Panc1 (cell line): ENCODE measurements at regions not wholly inside any gene's neighbourhood (a gene's known extent, or its start where the extent isn't known, plus 50 kb on each side); places are given as distances from the start of the nearest gene placed in this dataset.

Experiments
- ATAC-seq: fragments of 200-7000 bp; cut with Tn5 transposase; 2 replicates; pipeline ENCODE4 v1.9.1; 2020; ENCODE audit warnings: mild to moderate bottlenecking, moderate library complexity
- BruUV-seq: library from RNA; stranded (reverse); fragments of 400-500 nt; replicated peaks from 2 replicates; lab custom pipeline; 2021; lab: Mats Ljungman, UMichigan
- CTCF ChIA-PET: fragments of 300-600 bp; sonication (Branson Sonifier 250); formaldehyde crosslinking; loops from one replicate; lab custom pipeline; 2022; ENCODE audit warnings: antibody characterized with exemption; lab: Charles Lee
- POLR2A ChIA-PET: fragments of 300-600 bp; sonication (Branson Sonifier 250); formaldehyde crosslinking; loops from one replicate; lab custom pipeline; 2022; ENCODE audit warnings: antibody characterized with exemption; lab: Charles Lee
- DNase-seq: peaks from one replicate; pipeline ENCODE4 v3.0.0-alpha.2; 2010; ENCODE audit warnings: low read depth, low spot score
- H3K27ac ChIP-seq: 2 replicates; pipeline ENCODE4 v1.5.1; 2011; ENCODE audit warnings: mild to moderate bottlenecking, low read length, inconsistent platforms
- H3K27me3 ChIP-seq: fragments of 200-500 bp; sonication (Bioruptor generic); 2 replicates; pipeline ENCODE4 v1.6.0; 2014; ENCODE audit warnings: low read length, inconsistent platforms; ENCODE audit not compliant: control insufficient read depth, insufficient read depth
- H3K36me3 ChIP-seq: fragments of 200-500 bp; sonication (Bioruptor generic); 2 replicates; pipeline ENCODE4 v1.5.1; 2014; ENCODE audit warnings: inconsistent platforms, mild to moderate bottlenecking, low read length, moderate library complexity; ENCODE audit not compliant: control insufficient read depth, insufficient read depth
- H3K4me1 ChIP-seq: 2 replicates; pipeline ENCODE4 v1.5.1; 2011; ENCODE audit warnings: inconsistent platforms, mild to moderate bottlenecking, low read length, moderate library complexity; ENCODE audit not compliant: control insufficient read depth, insufficient read depth
- H3K4me3 ChIP-seq, 2 experiments: 2 replicates each; pipeline ENCODE4 v1.5.1; 2011 to 2012; ENCODE audit warnings: low read depth in 2 of 2, low read length in 2 of 2, mild to moderate bottlenecking in 2 of 2, inconsistent platforms in 1 of 2, moderate library complexity in 1 of 2
- H3K9me3 ChIP-seq: fragments of 200-500 bp; sonication (Bioruptor generic); 2 replicates; pipeline ENCODE4 v1.5.1; 2014; ENCODE audit warnings: low read depth, mild to moderate bottlenecking, inconsistent platforms, low read length, moderate library complexity; ENCODE audit not compliant: control insufficient read depth, insufficient read depth
- CTCF ChIP-seq: fragments of 450-650 bp; IDR thresholded peaks from 2 replicates; pipeline ENCODE4 v1.5.1; 2017; ENCODE audit warnings: mild to moderate bottlenecking
- POLR2AphosphoS5 ChIP-seq: IDR thresholded peaks from 2 replicates; pipeline ENCODE4 v1.6.1; 2012; ENCODE audit warnings: mild to moderate bottlenecking, low read depth, low read length, moderate library complexity
- SIN3A ChIP-seq: IDR thresholded peaks from 2 replicates; pipeline ENCODE4 v1.6.1; 2012; ENCODE audit warnings: low read depth, mild to moderate bottlenecking, low read length, moderate library complexity, borderline replicate concordance; ENCODE audit not compliant: insufficient read depth
- TCF7L2 ChIP-seq: IDR thresholded peaks from 2 replicates; pipeline ENCODE4 v1.6.1; 2011; ENCODE audit warnings: mild to moderate bottlenecking, low read depth, low read length, inconsistent platforms
- in situ Hi-C: cut with HindIII; loops from 2 replicates; pipeline ENCODE4 v1.10.0; 2016; ENCODE audit warnings: low sequenced_read_pairs, low pct_unique_long_range_greater_than_20kb
- intact Hi-C: fragments of 100-400 bp; cut with micrococcal nuclease; formaldehyde crosslinking; loops from one replicate; pipeline ENCODE4 v1.10.0; 2022; ENCODE audit not compliant: unreplicated experiment
- TF ChIP-seq, protein P1 (sequence below), 2 experiments: IDR thresholded peaks; 2 replicates each; pipeline ENCODE4 v1.6.1; 2011 to 2012; ENCODE audit warnings: low read depth in 2 of 2, control low read depth in 1 of 2, low read length in 1 of 2, mild to moderate bottlenecking in 1 of 2, moderate library complexity in 1 of 2; ENCODE audit not compliant: insufficient read depth in 1 of 2

DNA sequence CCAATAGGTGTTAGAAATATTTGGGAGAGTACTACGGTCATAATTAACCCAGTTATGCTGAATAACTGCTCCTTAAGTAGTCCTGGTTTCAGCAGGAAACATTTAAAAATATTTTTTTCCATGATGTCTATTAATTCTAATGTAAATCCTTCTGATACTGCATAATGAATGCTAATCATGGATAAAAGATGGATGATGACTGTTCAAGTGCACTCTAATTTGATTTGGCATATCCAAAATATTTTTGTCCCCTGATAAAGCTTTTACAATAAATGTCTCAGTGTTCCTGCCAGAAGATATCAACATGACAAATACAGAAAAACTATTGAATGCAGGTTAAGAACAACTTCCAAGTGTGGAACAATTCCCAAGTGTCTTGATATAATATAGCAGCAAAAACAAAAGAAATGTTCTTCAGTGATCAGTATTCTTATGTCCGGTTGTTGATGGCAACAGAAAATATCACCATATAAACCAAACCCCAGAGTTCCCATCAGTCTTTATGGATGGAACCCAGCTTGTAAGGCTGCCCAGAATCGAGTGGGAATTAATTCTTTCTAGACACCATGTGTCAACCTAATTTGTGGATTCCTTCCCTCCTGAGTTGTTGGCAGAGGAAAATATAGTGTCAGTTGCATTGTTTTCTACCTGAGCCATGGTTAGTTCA lies 205.4 kb upstream of the GK2 start:
- ChIA-PET POLR2A (interaction anchor here (0.6 kb wide), 1 partner anchor 26 kb away, joined by 8 read pairs; no protein-coding TSS in a partner anchor), CTCF (no interaction called here)
- H3K4me1 ChIP-seq: no peaks in the 10 kb centered on the region
- no peaks in the 10 kb centered on the region for H3K27me3 ChIP-seq
- in situ Hi-C loops: no loop called here
- DNase-seq: no peak
- H3K9me3 ChIP-seq: no peaks in the 10 kb centered on the region
- intact Hi-C loops: no loop called here
- no peak overlapping the region for H3K27ac ChIP-seq
- TF ChIP-seq SIN3A: no peak
- TF ChIP-seq POLR2AphosphoS5: no peak
- TF ChIP-seq, protein P1, sequence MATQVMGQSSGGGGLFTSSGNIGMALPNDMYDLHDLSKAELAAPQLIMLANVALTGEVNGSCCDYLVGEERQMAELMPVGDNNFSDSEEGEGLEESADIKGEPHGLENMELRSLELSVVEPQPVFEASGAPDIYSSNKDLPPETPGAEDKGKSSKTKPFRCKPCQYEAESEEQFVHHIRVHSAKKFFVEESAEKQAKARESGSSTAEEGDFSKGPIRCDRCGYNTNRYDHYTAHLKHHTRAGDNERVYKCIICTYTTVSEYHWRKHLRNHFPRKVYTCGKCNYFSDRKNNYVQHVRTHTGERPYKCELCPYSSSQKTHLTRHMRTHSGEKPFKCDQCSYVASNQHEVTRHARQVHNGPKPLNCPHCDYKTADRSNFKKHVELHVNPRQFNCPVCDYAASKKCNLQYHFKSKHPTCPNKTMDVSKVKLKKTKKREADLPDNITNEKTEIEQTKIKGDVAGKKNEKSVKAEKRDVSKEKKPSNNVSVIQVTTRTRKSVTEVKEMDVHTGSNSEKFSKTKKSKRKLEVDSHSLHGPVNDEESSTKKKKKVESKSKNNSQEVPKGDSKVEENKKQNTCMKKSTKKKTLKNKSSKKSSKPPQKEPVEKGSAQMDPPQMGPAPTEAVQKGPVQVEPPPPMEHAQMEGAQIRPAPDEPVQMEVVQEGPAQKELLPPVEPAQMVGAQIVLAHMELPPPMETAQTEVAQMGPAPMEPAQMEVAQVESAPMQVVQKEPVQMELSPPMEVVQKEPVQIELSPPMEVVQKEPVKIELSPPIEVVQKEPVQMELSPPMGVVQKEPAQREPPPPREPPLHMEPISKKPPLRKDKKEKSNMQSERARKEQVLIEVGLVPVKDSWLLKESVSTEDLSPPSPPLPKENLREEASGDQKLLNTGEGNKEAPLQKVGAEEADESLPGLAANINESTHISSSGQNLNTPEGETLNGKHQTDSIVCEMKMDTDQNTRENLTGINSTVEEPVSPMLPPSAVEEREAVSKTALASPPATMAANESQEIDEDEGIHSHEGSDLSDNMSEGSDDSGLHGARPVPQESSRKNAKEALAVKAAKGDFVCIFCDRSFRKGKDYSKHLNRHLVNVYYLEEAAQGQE (IDR thresholded peaks at IDR 0.05; ENCODE audit: insufficient read depth in 1 of 2, low read depth in 2 of 2, low read length in 1 of 2): no peak
- no peak for TF ChIP-seq TCF7L2
- no peak for TF ChIP-seq CTCF
- ATAC-seq: no peak
- no peaks in the 10 kb centered on the region for H3K36me3 ChIP-seq
- BruUV-seq: no TSS peak
- no peak overlapping the region for H3K4me3 ChIP-seq

- intact Hi-C loops (no loop called here), in situ Hi-C loops (no loop called here)
- no TSS peak for BruUV-seq
- ChIA-PET CTCF (no interaction called here), POLR2A (no interaction called here)
- TF ChIP-seq CTCF (no peak), SIN3A (no peak), TCF7L2 (no peak), POLR2AphosphoS5 (no peak)
- TF ChIP-seq, protein P1 (IDR thresholded peaks at IDR 0.05; ENCODE audit: insufficient read depth in 1 of 2, low read depth in 2 of 2, low read length in 1 of 2): no peak
- Histone ChIP-seq H3K36me3 (no peaks in the 10 kb centered on the region), H3K27me3 (no peaks in the 10 kb centered on the region), H3K4me1 (no peaks in the 10 kb centered on the region), H3K9me3 (no peaks in the 10 kb centered on the region), H3K4me3 (no peak overlapping the region), H3K27ac (no peak overlapping the region)
- ATAC-seq (no peak), DNase-seq (no peak)
Observed at GRCh38 chr4:79611026-79611425, 203.0 kb upstream of the GK2 start.
